ENCODE measurements at regions not wholly inside any gene's neighbourhood (a gene's known extent, or its start where the extent isn't known, plus 50 kb on each side); places are given as distances from the start of the nearest gene placed in this dataset.

DNA sequence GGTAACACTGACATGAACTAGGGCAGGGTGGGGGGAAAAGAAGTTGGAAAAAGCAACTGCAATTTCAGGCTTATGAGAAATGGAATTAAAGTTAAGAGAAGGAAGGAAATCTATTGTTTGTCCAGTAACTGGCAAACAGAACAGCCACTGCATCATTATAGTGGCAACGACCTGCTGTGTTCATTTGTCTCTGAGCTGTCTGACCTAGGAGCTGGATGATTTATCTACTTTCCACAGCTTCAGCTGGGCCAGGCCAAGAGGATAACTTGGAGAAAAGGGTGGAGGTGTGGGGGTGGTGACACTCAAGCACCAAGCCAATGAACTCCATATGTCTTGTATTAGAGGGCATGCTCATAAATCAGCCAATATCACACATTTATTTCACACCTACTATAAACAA is 291.5 kb upstream of the KLHL29 start:
- TF ChIP-seq, protein P1, sequence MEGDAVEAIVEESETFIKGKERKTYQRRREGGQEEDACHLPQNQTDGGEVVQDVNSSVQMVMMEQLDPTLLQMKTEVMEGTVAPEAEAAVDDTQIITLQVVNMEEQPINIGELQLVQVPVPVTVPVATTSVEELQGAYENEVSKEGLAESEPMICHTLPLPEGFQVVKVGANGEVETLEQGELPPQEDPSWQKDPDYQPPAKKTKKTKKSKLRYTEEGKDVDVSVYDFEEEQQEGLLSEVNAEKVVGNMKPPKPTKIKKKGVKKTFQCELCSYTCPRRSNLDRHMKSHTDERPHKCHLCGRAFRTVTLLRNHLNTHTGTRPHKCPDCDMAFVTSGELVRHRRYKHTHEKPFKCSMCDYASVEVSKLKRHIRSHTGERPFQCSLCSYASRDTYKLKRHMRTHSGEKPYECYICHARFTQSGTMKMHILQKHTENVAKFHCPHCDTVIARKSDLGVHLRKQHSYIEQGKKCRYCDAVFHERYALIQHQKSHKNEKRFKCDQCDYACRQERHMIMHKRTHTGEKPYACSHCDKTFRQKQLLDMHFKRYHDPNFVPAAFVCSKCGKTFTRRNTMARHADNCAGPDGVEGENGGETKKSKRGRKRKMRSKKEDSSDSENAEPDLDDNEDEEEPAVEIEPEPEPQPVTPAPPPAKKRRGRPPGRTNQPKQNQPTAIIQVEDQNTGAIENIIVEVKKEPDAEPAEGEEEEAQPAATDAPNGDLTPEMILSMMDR (IDR thresholded peaks at IDR 0.05) = no peak
- no peak for TF ChIP-seq POLR2A (IDR thresholded peaks at IDR 0.05)
- TF ChIP-seq POLR2AphosphoS5 (IDR thresholded peaks at IDR 0.05; ENCODE audit: insufficient read depth in 1 of 2, low read depth in 1 of 2) = no peak

All from vagina (tissue), 2 donors.